Smooth muscle cell (in vitro differentiated cells): ENCODE measurements at regions not wholly inside any gene's neighbourhood (a gene's known extent, or its start where the extent isn't known, plus 50 kb on each side); places are given as distances from the start of the nearest gene placed in this dataset.

Experiments used
- DNase-seq: peaks from one replicate; lab custom pipeline; 2025; ENCODE audit not compliant: unreplicated experiment; lab: John Stamatoyannopoulos, UW
- H2AFZ ChIP-seq: fragments of 200-600 bp; sonication (generic); 2 replicates; pipeline ENCODE4 v1.6.0; 2016; ENCODE audit warnings: antibody characterized with exemption, low read depth, mild to moderate bottlenecking
- H3F3A ChIP-seq: fragments of 200-600 bp; sonication (generic); 2 replicates; pipeline ENCODE4 v1.6.0; 2017; ENCODE audit warnings: antibody characterized with exemption, low read depth
- H3K27ac ChIP-seq: fragments of 200-600 bp; sonication (generic); 2 replicates; pipeline ENCODE4 v1.5.1; 2016; ENCODE audit warnings: low read depth, mild to moderate bottlenecking
- H3K27me3 ChIP-seq: fragments of 200-600 bp; sonication (generic); 2 replicates; pipeline ENCODE4 v1.6.1; 2016; ENCODE audit warnings: low read depth, mild to moderate bottlenecking
- H3K36me3 ChIP-seq: fragments of 200-600 bp; sonication (generic); 2 replicates; pipeline ENCODE4 v1.5.1; 2016; ENCODE audit warnings: low read depth
- H3K4me1 ChIP-seq: fragments of 200-600 bp; sonication (generic); 2 replicates; pipeline ENCODE4 v1.5.1; 2016; ENCODE audit warnings: low read depth
- H3K4me2 ChIP-seq: fragments of 200-600 bp; sonication (generic); 2 replicates; pipeline ENCODE4 v1.6.0; 2016; ENCODE audit warnings: mild to moderate bottlenecking
- H3K4me3 ChIP-seq: fragments of 200-600 bp; sonication (generic); 2 replicates; pipeline ENCODE4 v1.5.1; 2016; ENCODE audit warnings: mild to moderate bottlenecking
- H3K79me2 ChIP-seq: fragments of 200-600 bp; sonication (generic); 2 replicates; pipeline ENCODE4 v1.6.0; 2016; ENCODE audit warnings: low read depth, mild to moderate bottlenecking
- H3K9ac ChIP-seq: fragments of 200-600 bp; sonication (generic); 2 replicates; pipeline ENCODE4 v1.6.0; 2016; ENCODE audit warnings: low read depth
- H3K9me3 ChIP-seq: fragments of 200-600 bp; sonication (generic); replicated peaks from 2 replicates; pipeline ENCODE4 v1.5.1; 2016; ENCODE audit warnings: low read depth
- H4K20me1 ChIP-seq: fragments of 200-600 bp; sonication (generic); 2 replicates; pipeline ENCODE4 v1.6.0; 2016; ENCODE audit warnings: low read depth
- WGBS: methylation state at CpG from one replicate; pipeline ENCODE4 v1.1.7; 2016; ENCODE audit warnings: low lambda C conversion rate; 5-methylcytosine and 5-hydroxymethylcytosine counted together
- TF ChIP-seq, protein P1 (sequence below): fragments of 200-600 bp; sonication (generic); IDR thresholded peaks from 2 replicates; pipeline ENCODE4 v1.5.1; 2017; ENCODE audit warnings: borderline replicate concordance, mild to moderate bottlenecking, antibody characterized with exemption; ENCODE audit not compliant: insufficient read depth, poor library complexity, severe bottlenecking

DNA sequence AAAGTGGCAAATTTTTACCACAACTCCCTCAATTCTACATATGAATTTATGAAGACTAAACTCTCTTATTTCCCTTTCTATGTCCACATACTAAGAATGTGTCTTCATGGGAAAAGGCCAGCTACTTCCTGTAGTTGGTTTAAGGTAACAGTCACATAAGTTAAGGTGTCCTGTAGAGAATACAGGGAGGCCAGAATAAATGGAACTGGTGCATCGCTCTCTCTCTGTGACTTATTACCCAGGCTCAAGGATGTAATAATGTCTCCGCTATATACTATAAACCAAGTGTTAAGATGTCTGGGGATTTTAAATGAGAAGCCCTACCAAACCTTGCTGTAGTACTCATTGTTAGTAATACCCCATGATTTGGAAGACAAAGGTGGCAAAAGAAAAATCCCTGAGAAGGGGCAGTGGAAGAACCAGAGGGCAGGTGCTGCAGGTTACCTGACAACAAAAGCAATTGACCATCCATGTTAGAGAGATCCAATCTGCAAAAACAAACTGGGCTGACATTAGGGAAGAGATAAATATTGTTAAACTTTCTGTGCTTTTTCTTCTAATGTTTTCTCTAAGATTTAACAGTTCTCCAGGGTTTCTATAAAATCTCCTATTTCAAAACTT, 372.8 kb downstream of the TMX3 start:
- TF ChIP-seq, protein P1, sequence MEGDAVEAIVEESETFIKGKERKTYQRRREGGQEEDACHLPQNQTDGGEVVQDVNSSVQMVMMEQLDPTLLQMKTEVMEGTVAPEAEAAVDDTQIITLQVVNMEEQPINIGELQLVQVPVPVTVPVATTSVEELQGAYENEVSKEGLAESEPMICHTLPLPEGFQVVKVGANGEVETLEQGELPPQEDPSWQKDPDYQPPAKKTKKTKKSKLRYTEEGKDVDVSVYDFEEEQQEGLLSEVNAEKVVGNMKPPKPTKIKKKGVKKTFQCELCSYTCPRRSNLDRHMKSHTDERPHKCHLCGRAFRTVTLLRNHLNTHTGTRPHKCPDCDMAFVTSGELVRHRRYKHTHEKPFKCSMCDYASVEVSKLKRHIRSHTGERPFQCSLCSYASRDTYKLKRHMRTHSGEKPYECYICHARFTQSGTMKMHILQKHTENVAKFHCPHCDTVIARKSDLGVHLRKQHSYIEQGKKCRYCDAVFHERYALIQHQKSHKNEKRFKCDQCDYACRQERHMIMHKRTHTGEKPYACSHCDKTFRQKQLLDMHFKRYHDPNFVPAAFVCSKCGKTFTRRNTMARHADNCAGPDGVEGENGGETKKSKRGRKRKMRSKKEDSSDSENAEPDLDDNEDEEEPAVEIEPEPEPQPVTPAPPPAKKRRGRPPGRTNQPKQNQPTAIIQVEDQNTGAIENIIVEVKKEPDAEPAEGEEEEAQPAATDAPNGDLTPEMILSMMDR: no peak
- no peak for DNase-seq
- Histone ChIP-seq H3K27ac (no peak overlapping the region), H3K4me2 (no peak overlapping the region), H4K20me1 (no peaks in the 10 kb centered on the region), H3K4me3 (no peak overlapping the region), H3K36me3 (no peaks in the 10 kb centered on the region), H3F3A (no peaks in the 10 kb centered on the region), H3K79me2 (no peaks in the 10 kb centered on the region), H3K27me3 (no peaks in the 10 kb centered on the region), H3K4me1 (no peaks in the 10 kb centered on the region), H2AFZ (no peak overlapping the region), H3K9ac (no peak overlapping the region), H3K9me3 (no peaks in the 10 kb centered on the region)
- WGBS: 94% methylated on average over 2 of the region's 2 CpGs

DNA sequence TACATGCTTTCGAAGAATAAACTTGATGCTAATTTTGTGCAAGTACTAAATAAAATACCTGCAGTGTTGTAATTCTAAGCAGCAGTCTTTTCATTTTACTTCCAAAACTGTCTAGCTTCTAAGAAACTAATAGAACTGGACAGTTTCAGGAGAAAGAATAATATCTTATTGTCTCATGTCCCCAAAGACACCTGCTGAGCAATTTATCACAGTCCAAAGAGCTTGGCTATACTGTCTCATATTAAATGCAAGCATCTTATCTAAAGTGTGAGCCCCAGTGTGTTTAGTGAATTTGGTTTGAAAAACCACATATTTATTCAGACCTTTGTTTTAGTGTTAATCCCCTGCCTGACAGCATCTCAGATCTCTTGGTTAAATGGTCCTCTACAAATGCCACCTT, 374.3 kb downstream of the TMX3 start:
- H3K79me2 ChIP-seq: no peaks in the 10 kb centered on the region
- 90% methylated on average over 1 of the region's 1 CpG for WGBS

DNA sequence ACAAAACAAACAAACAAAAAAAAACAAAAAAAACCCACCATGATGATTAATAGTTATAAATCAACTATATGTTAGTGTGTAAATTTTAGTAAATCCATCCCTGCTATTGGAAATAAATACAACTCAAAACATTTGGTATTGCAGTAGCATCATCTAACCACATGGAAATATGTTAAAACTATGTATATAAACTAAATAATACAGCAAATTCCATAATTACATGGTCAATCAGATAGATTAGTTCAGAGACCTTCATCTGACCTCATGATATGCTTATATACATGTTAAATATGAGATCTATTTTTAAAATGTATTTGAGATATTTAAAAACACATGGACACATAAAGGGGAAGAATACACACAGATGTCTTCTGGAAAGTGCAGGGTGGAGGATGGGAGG, 384.2 kb downstream of the TMX3 start:
- DNase-seq: no peak
- Histone ChIP-seq H3F3A (no peaks in the 10 kb centered on the region), H3K27ac (no peak overlapping the region), H4K20me1 (no peaks in the 10 kb centered on the region), H3K79me2 (no peaks in the 10 kb centered on the region), H3K36me3 (no peaks in the 10 kb centered on the region), H2AFZ (no peak overlapping the region), H3K9ac (no peak overlapping the region), H3K4me2 (no peak overlapping the region), H3K27me3 (no peaks in the 10 kb centered on the region), H3K4me1 (no peaks in the 10 kb centered on the region), H3K4me3 (no peak overlapping the region), H3K9me3 (no peaks in the 10 kb centered on the region)
- TF ChIP-seq, protein P1: peak; percentile 8

More for the DNA sequence above, 374.3 kb downstream of the TMX3 start:
- H3K4me1 ChIP-seq: no peaks in the 10 kb centered on the region
- H3K9me3 ChIP-seq: no peaks in the 10 kb centered on the region
- no peak for DNase-seq
- no peaks in the 10 kb centered on the region for H3K27me3 ChIP-seq
- no peak overlapping the region for H3K4me3 ChIP-seq
- H3K36me3 ChIP-seq: no peaks in the 10 kb centered on the region
- no peak overlapping the region for H3K4me2 ChIP-seq
- H3F3A ChIP-seq: no peaks in the 10 kb centered on the region
- no peak overlapping the region for H3K9ac ChIP-seq
- no peak overlapping the region for H3K27ac ChIP-seq
- no peak overlapping the region for H2AFZ ChIP-seq
- H4K20me1 ChIP-seq: no peaks in the 10 kb centered on the region
- TF ChIP-seq, protein P1: no peak

DNA sequence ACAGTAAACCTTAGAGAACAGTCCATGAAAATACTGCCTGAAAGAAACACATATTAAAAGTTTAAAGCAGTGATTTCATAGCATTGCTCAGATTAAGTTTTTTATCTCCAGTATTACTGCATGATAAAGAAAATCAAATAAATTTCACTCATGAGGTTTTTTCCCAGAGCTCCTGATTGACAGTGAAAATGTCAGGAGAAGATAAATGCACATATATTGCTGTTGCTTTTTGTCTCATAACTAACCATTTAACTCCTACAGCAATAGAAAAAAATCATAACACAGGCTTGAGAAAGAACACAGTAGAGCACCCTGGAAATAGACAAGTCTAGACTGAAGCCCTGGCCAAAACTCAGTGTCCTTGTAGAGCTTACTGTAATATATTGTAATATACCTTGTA, 391.0 kb downstream of the TMX3 start:
- Histone ChIP-seq H3K36me3 (no peaks in the 10 kb centered on the region), H3K9ac (no peak overlapping the region), H3K27ac (no peak overlapping the region), H3K4me1 (no peaks in the 10 kb centered on the region), H2AFZ (no peak overlapping the region), H4K20me1 (no peaks in the 10 kb centered on the region), H3K9me3 (no peaks in the 10 kb centered on the region), H3F3A (no peaks in the 10 kb centered on the region), H3K4me3 (no peak overlapping the region), H3K4me2 (no peak overlapping the region), H3K79me2 (no peaks in the 10 kb centered on the region), H3K27me3 (no peaks in the 10 kb centered on the region)
- DNase-seq: no peak
- TF ChIP-seq, protein P1: no peak
